Transverse colon (tissue), 3 donors: ENCODE measurements at regions not wholly inside any gene's neighbourhood (a gene's known extent, or its start where the extent isn't known, plus 50 kb on each side); places are given as distances from the start of the nearest gene placed in this dataset.

Experiments used
- CTCF ChIP-seq, 5 experiments: fragments of 200-600 bp in 3 of 5; fragments of 450-650 bp in 2 of 5; sonication (generic) in 3 of 5; IDR thresholded peaks; 1 replicate in 2 of 5; 2 replicates in 3 of 5; pipeline ENCODE4 v1.5.1; 2016 to 2017; ENCODE audit warnings: antibody characterized with exemption in 5 of 5, inconsistent platforms in 3 of 5, mild to moderate bottlenecking in 2 of 5, moderate library complexity in 1 of 5
- EP300 ChIP-seq: sonication (generic); formaldehyde crosslinking; IDR thresholded peaks from one replicate; pipeline ENCODE4 v1.6.1; 2017; ENCODE audit warnings: antibody characterized with exemption, low read depth
- POLR2A ChIP-seq: fragments of 450-650 bp; IDR thresholded peaks from one replicate; pipeline ENCODE4 v1.6.1; 2016; ENCODE audit warnings: antibody characterized with exemption, mild to moderate bottlenecking, moderate library complexity

GRCh38 chr12:76187177-76187576 lies 102.7 kb upstream of the NAP1L1 start:
- TF ChIP-seq POLR2A = no peak
- TF ChIP-seq EP300 = no peak
- TF ChIP-seq CTCF (IDR thresholded peaks at IDR 0.05) = no peak
